ENCODE measurements at regions not wholly inside any gene's neighbourhood (a gene's known extent, or its start where the extent isn't known, plus 50 kb on each side); places are given as distances from the start of the nearest gene placed in this dataset.

- DNase-seq = no peak
These were observed 106.5 kb upstream of the SLC2A1 start for GRCh38 chr1:43065191-43065590.

- no peak for DNase-seq
These were observed 104.9 kb upstream of the SLC2A1 start for GRCh38 chr1:43063394-43064219.

- no peak for DNase-seq
These were observed 103.9 kb upstream of the SLC2A1 start for GRCh38 chr1:43062527-43063095.

- DNase-seq = no peak
These were observed 103.1 kb upstream of the SLC2A1 start for GRCh38 chr1:43061757-43062156.

- no peak for DNase-seq
These were observed 101.2 kb upstream of the SLC2A1 start for GRCh38 chr1:43059640-43060574.

GRCh38 chr1:43058545-43059360, 100.1 kb upstream of the SLC2A1 start:
- no peak for DNase-seq

GRCh38 chr1:43058056-43058455, 99.4 kb upstream of the SLC2A1 start:
- no peak for DNase-seq

- DNase-seq = no peak
These were observed 98.9 kb upstream of the SLC2A1 start for GRCh38 chr1:43057567-43057966.

GRCh38 chr1:43056981-43057391, 98.3 kb upstream of the SLC2A1 start:
- DNase-seq = no peak

GRCh38 chr1:43056460-43056859, 97.8 kb upstream of the SLC2A1 start:
- no peak for DNase-seq

GRCh38 chr1:43054961-43055360, 96.3 kb upstream of the SLC2A1 start:
- no peak for DNase-seq

- no peak for DNase-seq
These were observed 94.2 kb upstream of the SLC2A1 start for GRCh38 chr1:43052786-43053439.

- no peak for DNase-seq
These were observed 93.7 kb upstream of the SLC2A1 start for GRCh38 chr1:43052322-43052721.

- DNase-seq = no peak
These were observed 90.8 kb upstream of the SLC2A1 start for GRCh38 chr1:43049481-43049880.

GRCh38 chr1:43048601-43049011, 89.9 kb upstream of the SLC2A1 start:
- no peak for DNase-seq

GRCh38 chr1:43047135-43047534, 88.5 kb upstream of the SLC2A1 start:
- DNase-seq = no peak

- DNase-seq = no peak
These were observed 86.1 kb upstream of the SLC2A1 start for GRCh38 chr1:43044572-43045361.

- no peak for DNase-seq
These were observed 85.0 kb upstream of the SLC2A1 start for GRCh38 chr1:43043695-43044094.

- DNase-seq = no peak
These were observed 84.2 kb upstream of the SLC2A1 start for GRCh38 chr1:43042773-43043457.

- no peak for DNase-seq
These were observed 83.5 kb upstream of the SLC2A1 start for GRCh38 chr1:43042127-43042526.

- no peak for DNase-seq
These were observed 82.9 kb upstream of the SLC2A1 start for GRCh38 chr1:43041591-43041990.
